Sigmoid colon (tissue), 4 donors: ENCODE measurements at regions not wholly inside any gene's neighbourhood (a gene's known extent, or its start where the extent isn't known, plus 50 kb on each side); places are given as distances from the start of the nearest gene placed in this dataset.

Experiments
- CTCF ChIP-seq, 4 experiments: fragments of 450-650 bp in 3 of 4; fragments of 200-600 bp in 1 of 4; IDR thresholded peaks; one replicate each; pipeline ENCODE4 v1.5.1; 2016 to 2019; ENCODE audit warnings: antibody characterized with exemption in 4 of 4, mild to moderate bottlenecking in 3 of 4, moderate library complexity in 2 of 4
- EP300 ChIP-seq, 4 donors: sonication (generic); formaldehyde crosslinking; IDR thresholded peaks; one replicate each; pipeline ENCODE4 v1.6.1; 2017; ENCODE audit warnings: antibody characterized with exemption in 4 of 4
- POLR2A ChIP-seq, 2 donors: fragments of 450-650 bp; IDR thresholded peaks; one replicate each; pipeline ENCODE4 v1.6.1; 2016; ENCODE audit warnings: antibody characterized with exemption in 2 of 2, mild to moderate bottlenecking in 2 of 2, moderate library complexity in 2 of 2
- POLR2AphosphoS5 ChIP-seq, 4 donors: sonication (generic); formaldehyde crosslinking; IDR thresholded peaks; one replicate each; pipeline ENCODE4 v1.6.1; 2017; ENCODE audit warnings: antibody characterized with exemption in 4 of 4

GRCh38 chr5:2129568-2130272 lies 247.0 kb upstream of the IRX4 start:
- TF ChIP-seq CTCF (IDR thresholded peaks at IDR 0.05) (no peak), POLR2A (IDR thresholded peaks at IDR 0.05) (no peak), POLR2AphosphoS5 (IDR thresholded peaks at IDR 0.05) (no peak), EP300 (IDR thresholded peaks at IDR 0.05) (no peak)
